Central memory CD8-positive, alpha-beta T cell (primary cell): ENCODE measurements at regions not wholly inside any gene's neighbourhood (a gene's known extent, or its start where the extent isn't known, plus 50 kb on each side); places are given as distances from the start of the nearest gene placed in this dataset.

Experiments
- ATAC-seq: fragments of 150-1000 bp; cut with Tn5 transposase; replicated peaks from 2 replicates; pipeline ENCODE4 v1.10.0; 2022; ENCODE audit warnings: mild to moderate bottlenecking, moderate FRiP score, moderate number of reproducible peaks; ENCODE audit not compliant: poor library complexity, severe bottlenecking; ENCODE audit errors: extremely low read depth
- DNase-seq, 2 donors: peaks; one replicate each; pipeline ENCODE4 v3.0.0; 2021; ENCODE audit warnings: low spot score in 2 of 2
- H3K27ac Mint-ChIP-seq: one replicate; pipeline ENCODE4 v1.8.0; 2022; ENCODE audit warnings: low read depth, mild to moderate bottlenecking, moderate library complexity, mixed read lengths
- H3K27me3 Mint-ChIP-seq: one replicate; pipeline ENCODE4 v1.8.0; 2022; ENCODE audit warnings: mixed read lengths
- H3K36me3 Mint-ChIP-seq: one replicate; pipeline ENCODE4 v1.8.0; 2022; ENCODE audit warnings: mild to moderate bottlenecking, moderate library complexity, mixed read lengths; ENCODE audit not compliant: insufficient read depth
- H3K4me1 Mint-ChIP-seq: one replicate; pipeline ENCODE4 v1.8.0; 2022; ENCODE audit warnings: mixed read lengths
- H3K4me3 Mint-ChIP-seq: one replicate; pipeline ENCODE4 v1.8.0; 2022; ENCODE audit warnings: mild to moderate bottlenecking, moderate library complexity, mixed read lengths
- H3K9me3 Mint-ChIP-seq: one replicate; pipeline ENCODE4 v1.8.0; 2022; ENCODE audit warnings: mixed read lengths

DNA sequence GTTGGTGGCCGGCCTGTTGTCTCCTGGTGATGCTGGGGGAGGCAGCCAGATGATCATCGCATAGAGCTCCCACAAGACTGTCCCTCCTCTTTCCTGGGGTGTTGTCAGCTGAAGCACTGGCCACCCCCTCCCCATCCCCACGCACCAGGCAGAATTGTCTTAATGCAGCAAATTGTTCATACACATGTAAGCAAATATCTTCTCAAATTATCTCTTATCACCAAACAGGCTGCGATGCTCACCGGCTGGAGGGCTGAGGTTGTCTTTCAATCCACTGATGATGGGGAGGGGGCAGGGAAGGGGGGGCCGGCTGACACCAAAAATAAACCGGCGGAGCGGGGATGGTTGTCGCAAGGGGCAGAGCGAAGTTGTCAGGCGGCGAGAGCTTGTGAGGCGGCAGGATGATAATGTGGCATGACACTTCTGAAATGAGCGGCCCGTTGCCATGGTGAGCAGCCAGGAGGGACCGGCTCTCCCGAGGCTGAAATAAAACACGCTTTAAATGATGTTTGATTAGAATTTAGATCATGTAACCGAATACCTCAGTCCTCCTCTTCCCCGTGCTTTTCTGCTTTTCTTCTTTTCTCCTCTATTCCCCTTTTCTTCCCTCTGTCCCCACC lies 59.8 kb downstream of the MRM1 start:
- no peak for DNase-seq

DNA sequence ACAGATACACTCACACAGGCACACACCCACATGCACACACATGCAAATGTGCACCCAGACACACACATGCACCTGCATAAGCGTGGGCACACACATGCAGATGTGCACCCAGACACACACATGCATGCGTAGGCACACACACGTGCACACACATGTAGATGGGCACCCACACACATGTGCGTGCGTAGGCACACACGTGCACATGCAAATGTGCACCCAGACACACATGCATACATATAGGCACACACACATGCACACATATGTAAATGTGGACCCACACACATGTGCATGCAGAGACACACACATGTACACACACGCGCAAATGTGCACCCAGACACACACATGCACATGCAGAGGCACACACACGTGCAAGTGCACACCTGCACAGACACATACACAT lies 60.3 kb downstream of the MRM1 start:
- Mint-ChIP-seq H3K27me3 (peaks cover 87% of the 10 kb centered on the region), H3K9me3 (no peaks in the 10 kb centered on the region), H3K4me1 (no peaks in the 10 kb centered on the region), H3K4me3 (no peak overlapping the region), H3K27ac (no peak overlapping the region), H3K36me3 (no peaks in the 10 kb centered on the region)
- ATAC-seq (no peak), DNase-seq (no peak)

More for the DNA sequence above, 59.8 kb downstream of the MRM1 start:
- H3K4me3 Mint-ChIP-seq, result no peak overlapping the region
- no peak for ATAC-seq
- peaks cover 87% of the 10 kb centered on the region for H3K27me3 Mint-ChIP-seq
- no peak overlapping the region for H3K27ac Mint-ChIP-seq
- no peaks in the 10 kb centered on the region for H3K9me3 Mint-ChIP-seq
- no peaks in the 10 kb centered on the region for H3K4me1 Mint-ChIP-seq
- H3K36me3 Mint-ChIP-seq, result no peaks in the 10 kb centered on the region

DNA sequence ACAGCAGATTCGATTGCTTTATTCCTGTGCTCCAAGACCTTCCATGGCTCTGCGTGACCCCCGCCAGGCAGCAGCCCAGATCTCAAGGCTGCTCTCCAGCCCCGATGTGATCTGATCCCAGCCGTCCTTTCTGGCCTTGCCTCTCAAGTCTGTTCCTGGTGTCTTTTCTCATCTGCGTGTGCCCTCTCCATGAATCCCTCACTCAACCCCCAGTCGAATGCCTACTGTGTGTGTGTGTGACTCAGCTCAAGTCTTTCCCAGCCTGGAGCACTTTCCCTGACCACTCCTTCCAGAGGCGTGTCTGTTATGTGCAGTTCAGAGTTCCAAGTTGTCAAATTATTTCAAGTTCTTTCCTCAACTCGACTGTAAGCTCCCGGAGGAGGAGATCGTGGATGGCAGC lies 64.0 kb downstream of the MRM1 start:
- H3K9me3 Mint-ChIP-seq, result no peaks in the 10 kb centered on the region
- no peak for DNase-seq
- ATAC-seq, result no peak
- H3K27me3 Mint-ChIP-seq, result peaks cover 52% of the 10 kb centered on the region
- H3K36me3 Mint-ChIP-seq, result no peaks in the 10 kb centered on the region
- no peaks in the 10 kb centered on the region for H3K4me1 Mint-ChIP-seq
- no peak overlapping the region for H3K27ac Mint-ChIP-seq
- no peak overlapping the region for H3K4me3 Mint-ChIP-seq

DNA sequence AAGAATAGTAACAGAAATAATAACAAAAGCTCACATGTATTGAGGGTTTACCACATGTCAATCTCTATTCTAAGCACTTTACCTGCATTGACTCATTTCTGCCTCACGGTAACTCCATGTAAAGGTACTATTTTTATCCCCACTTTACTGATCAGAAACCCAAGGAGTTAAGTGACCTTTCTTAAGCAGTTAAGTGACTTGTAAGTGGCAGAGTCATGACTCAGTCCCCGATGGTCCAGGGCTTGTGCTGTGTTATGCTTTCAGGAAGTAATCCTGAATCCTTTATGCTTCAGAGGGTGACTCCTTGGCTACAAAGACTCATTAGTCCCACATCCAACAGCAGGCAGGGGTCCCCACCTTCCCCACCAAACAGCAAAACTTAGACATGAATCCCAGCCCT lies 66.5 kb downstream of the MRM1 start:
- Mint-ChIP-seq H3K27ac (no peak overlapping the region), H3K36me3 (no peaks in the 10 kb centered on the region), H3K9me3 (no peaks in the 10 kb centered on the region), H3K27me3 (peaks cover 33% of the 10 kb centered on the region), H3K4me1 (peaks cover 5% of the 10 kb centered on the region), H3K4me3 (no peak overlapping the region)
- ATAC-seq (no peak), DNase-seq (no peak)

DNA sequence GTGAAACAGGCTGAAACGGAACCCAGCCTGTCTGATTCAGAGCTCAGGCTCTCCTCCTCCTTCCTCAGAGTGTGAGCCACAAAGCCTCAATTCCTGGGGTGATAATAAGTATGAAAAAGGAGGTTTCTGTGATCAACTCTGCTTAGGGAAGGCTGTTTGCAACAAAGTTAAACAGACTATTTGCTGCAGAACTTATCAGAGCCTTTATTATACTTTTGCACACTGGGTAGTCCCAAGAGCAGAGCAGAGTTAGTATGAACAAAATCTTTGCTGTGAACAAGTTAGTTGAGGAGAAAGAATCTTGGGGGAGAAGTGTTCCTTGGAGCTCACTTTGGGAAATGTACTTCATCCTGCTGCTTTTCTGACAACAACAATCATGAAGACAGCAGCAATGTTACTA lies 67.4 kb downstream of the MRM1 start:
- H3K27me3 Mint-ChIP-seq, result peaks cover 24% of the 10 kb centered on the region
- DNase-seq, result no peak
- no peak overlapping the region for H3K4me3 Mint-ChIP-seq
- H3K9me3 Mint-ChIP-seq, result no peaks in the 10 kb centered on the region
- H3K4me1 Mint-ChIP-seq, result peaks cover 14% of the 10 kb centered on the region
- no peak overlapping the region for H3K27ac Mint-ChIP-seq
- ATAC-seq, result no peak
- no peaks in the 10 kb centered on the region for H3K36me3 Mint-ChIP-seq

DNA sequence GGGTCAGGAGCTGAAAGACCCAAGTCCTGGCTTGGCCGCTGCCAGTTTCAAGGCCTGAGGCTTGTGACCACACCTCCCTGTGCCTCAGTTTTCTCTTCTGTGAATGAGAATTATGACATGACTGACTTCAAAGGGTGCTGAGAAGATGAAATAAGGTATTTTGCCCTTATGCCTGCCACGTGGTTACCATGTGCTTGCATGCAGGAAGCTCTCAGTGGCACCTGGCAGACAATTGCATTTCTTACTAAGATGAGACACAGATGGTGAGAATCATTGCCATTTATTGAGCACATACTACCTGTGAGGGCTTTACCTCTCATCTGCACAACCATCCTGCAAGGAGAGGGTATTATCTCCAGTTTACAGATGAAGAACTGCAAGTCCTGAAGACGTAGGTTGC lies 69.8 kb downstream of the MRM1 start:
- peaks cover 1% of the 10 kb centered on the region for H3K36me3 Mint-ChIP-seq
- H3K9me3 Mint-ChIP-seq, result no peaks in the 10 kb centered on the region
- no peak for DNase-seq
- H3K27ac Mint-ChIP-seq, result no peak overlapping the region
- peaks cover 38% of the 10 kb centered on the region for H3K4me1 Mint-ChIP-seq
- H3K27me3 Mint-ChIP-seq, result peaks cover 5% of the 10 kb centered on the region
- no peak for ATAC-seq
- H3K4me3 Mint-ChIP-seq, result no peak overlapping the region

DNA sequence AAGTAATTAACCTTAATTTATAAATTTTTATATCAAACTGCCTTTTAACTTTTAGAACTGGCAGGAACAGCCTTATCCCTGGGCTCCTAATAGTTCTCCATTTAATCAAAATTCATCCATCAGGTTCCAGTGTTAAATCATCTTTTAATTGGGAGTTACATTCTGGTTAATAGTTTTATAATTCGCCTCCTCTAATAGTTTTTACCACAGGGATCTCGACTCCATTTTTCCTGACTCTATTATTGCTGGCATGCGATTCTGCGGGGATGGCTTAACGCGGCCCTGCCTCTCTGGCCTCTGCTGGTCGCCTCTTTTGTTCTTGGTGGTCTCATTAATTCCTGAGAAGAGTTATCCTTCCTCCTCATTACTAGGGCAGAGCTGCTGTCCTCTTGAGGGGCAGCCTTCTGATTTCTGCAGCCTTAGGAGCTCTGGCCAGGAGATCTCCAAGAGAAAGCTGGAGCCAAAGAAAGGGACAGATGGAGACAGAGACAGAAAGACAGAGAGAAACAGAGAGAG lies 71.1 kb downstream of the MRM1 start:
- no peaks in the 10 kb centered on the region for H3K9me3 Mint-ChIP-seq
- peaks cover 1% of the 10 kb centered on the region for H3K36me3 Mint-ChIP-seq
- no peak for DNase-seq
- H3K27me3 Mint-ChIP-seq, result no peaks in the 10 kb centered on the region
- H3K4me3 Mint-ChIP-seq, result no peak overlapping the region
- no peak for ATAC-seq
- peaks cover 42% of the 10 kb centered on the region for H3K4me1 Mint-ChIP-seq
- peak overlapping the region; percentile 41 for H3K27ac Mint-ChIP-seq

DNA sequence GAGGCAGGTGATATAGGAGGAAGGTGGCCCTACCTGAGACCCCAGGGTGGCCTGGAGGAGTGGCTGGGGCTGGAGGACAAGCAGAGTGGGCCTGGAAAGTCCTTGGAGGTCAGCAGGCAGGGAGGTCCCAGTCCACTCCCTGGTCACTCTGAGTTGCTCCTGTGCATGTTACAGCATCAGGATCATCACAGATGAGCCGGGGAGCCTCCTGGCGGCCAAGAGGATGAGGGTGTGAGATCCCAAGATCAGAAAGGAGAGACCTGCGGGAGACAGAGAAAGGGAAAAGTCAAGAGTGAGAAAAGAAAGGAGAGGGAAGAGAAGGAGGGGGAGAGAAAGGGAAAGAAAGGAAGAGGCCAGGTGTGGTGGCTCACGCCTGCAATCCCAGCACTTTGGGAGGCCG lies 71.7 kb downstream of the MRM1 start:
- Mint-ChIP-seq H3K36me3 (peaks cover 1% of the 10 kb centered on the region), H3K27me3 (no peaks in the 10 kb centered on the region), H3K4me1 (peaks cover 42% of the 10 kb centered on the region)

DNA sequence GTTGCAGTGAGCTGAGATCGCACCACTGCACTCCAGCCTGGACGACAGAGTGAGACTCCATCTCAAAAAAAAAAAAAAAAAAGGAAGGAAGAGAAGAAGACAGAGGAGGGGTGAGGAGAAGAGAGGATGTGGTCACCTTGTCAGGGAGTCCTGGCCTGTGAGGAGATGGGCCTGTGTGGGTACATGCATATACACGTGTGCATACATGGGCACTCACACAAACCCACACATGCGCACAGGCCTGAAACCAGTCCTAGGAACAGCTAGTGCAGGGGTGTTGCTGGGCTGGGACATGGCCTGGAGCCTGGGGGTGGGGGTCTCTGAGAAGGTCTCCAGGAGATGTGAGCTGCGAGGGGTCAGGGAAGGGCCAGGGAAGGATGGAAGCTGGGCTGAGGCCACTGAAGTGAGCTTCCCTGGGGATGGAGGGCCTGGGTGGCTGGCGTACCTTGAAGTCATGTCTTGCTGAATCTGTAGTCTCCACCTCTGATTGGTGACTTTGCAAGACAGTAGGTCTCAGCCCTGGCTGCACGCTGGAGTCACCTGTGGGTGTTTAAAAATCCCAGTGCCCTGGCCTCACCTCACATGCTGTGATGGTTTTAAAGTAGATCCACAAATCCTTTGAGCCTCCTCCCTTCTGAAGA lies 72.4 kb downstream of the MRM1 start:
- peaks cover 42% of the 10 kb centered on the region for H3K4me1 Mint-ChIP-seq
- peak overlapping the region; percentile 70 for H3K4me3 Mint-ChIP-seq
- DNase-seq, result no peak

More for the DNA sequence above, 71.7 kb downstream of the MRM1 start:
- Mint-ChIP-seq H3K9me3 (no peaks in the 10 kb centered on the region), H3K27ac (peak overlapping the region; percentile 41), H3K4me3 (peak overlapping the region; percentile 70)
- DNase-seq (no peak), ATAC-seq (no peak)

DNA sequence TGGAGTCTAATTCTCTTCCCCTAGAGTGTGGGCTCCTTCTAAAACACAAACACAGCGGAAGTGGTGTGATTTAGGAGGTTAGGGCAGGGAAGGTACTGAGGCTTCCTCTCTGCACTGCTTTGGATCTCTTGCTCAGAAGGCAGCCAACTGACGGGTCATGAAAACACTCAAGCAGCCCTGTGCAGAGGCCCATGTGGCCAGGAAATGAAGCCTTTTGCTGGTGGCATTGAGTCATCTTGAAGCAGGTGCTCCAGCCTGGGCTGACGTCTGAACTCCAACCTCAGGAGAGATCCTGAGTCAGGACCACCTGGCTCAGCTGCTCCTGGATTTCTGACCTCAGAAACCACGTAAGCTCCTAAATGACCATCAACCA lies 72.9 kb downstream of the MRM1 start:
- DNase-seq, result peak in 1 of 2 donors; percentile 14
- no peaks in the 10 kb centered on the region for H3K27me3 Mint-ChIP-seq
- peak overlapping the region; percentile 70 for H3K4me3 Mint-ChIP-seq
- H3K27ac Mint-ChIP-seq, result peak overlapping the region; percentile 41
- peak; percentile 87 for ATAC-seq
- peaks cover 42% of the 10 kb centered on the region for H3K4me1 Mint-ChIP-seq
- H3K36me3 Mint-ChIP-seq, result peaks cover 1% of the 10 kb centered on the region
- H3K9me3 Mint-ChIP-seq, result no peaks in the 10 kb centered on the region

More for the DNA sequence above, 72.4 kb downstream of the MRM1 start:
- Mint-ChIP-seq H3K27me3 (no peaks in the 10 kb centered on the region), H3K27ac (peak overlapping the region; percentile 41), H3K9me3 (no peaks in the 10 kb centered on the region), H3K36me3 (peaks cover 1% of the 10 kb centered on the region)
- ATAC-seq, result no peak

DNA sequence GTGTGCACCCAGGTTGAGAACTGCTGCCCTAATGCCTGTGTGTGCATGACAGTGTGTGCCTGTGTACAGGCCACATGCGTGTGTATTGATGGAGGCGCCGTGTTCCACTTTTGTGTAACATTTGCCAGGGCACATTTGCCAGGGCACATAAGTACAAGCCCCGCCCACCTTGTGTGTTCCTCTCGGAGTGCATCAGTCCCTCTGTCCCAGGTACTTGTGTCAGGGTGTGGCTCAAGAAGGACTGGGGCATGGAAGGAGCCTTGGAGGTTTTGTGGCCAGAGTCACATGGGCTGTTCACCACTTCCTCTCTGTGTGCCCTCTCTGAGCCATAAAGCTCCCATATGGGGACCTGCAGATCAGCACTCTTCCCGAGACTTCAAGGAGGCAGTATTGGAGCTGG lies 73.9 kb downstream of the MRM1 start:
- peaks cover 42% of the 10 kb centered on the region for H3K4me1 Mint-ChIP-seq
- ATAC-seq (peak; percentile 30), DNase-seq (no peak)
- peak overlapping the region; percentile 70 for H3K4me3 Mint-ChIP-seq
- H3K27me3 Mint-ChIP-seq, result peaks cover 8% of the 10 kb centered on the region
- H3K9me3 Mint-ChIP-seq, result no peaks in the 10 kb centered on the region
- peaks cover 1% of the 10 kb centered on the region for H3K36me3 Mint-ChIP-seq
- H3K27ac Mint-ChIP-seq, result peak overlapping the region; percentile 23

DNA sequence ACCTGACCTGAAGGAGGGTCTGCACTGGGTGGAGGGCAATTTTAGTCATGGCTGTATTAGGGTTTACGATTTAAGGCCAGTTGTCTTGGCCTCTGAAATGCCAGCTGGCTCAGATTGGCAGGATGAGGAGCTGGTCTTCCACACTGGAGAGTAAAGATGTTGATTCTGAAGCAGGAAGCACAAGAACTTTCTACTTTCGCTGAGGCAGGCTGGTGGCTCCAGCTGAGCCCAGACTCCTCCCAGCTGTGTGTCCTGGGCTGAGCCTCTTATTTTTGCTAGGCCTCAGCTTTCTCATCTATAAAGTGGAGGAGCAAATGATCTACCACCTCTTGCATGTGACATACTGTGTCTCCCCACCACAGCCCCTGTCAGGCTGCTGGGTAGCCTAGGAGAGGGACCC lies 74.4 kb downstream of the MRM1 start:
- Mint-ChIP-seq H3K36me3 (peaks cover 1% of the 10 kb centered on the region), H3K4me1 (peaks cover 42% of the 10 kb centered on the region), H3K9me3 (no peaks in the 10 kb centered on the region), H3K27ac (peak overlapping the region; percentile 23), H3K4me3 (peak overlapping the region; percentile 70), H3K27me3 (peaks cover 11% of the 10 kb centered on the region)
- ATAC-seq (no peak), DNase-seq (no peak)

DNA sequence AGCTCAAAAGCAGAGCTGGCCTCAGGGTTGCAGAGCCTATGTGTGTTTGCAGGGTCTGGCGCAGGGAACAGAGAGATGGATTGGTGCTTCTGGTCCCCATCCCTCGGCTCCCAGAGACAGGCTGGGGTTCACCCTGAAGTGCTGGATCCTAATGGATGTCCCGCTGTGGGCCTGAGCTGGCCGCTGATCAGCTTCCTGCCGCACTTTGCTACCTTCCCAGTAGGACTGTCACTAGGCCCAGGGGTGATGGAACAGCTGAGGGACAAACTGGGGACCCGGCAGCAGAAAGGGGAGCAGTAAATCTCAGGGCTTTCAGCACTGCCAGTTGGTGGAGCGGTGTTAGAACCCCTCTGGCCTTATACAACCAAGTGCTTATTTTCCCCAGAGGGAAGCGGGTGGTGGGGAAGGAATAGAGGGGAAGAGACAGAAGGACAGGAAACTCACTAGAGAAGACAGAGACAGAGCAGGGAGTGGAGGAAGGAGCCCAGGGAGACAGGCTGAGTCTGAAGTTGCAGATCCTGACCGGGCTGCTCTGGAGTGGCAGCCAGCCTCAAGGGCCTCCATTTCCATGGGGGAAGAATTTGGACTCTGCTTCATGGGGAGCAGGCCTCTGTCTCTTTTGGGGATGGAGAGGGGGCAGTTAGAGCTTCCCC lies 78.6 kb downstream of the MRM1 start:
- peaks cover 11% of the 10 kb centered on the region for H3K27me3 Mint-ChIP-seq
- H3K36me3 Mint-ChIP-seq, result peaks cover 1% of the 10 kb centered on the region
- no peak overlapping the region for H3K27ac Mint-ChIP-seq
- H3K4me3 Mint-ChIP-seq, result no peak overlapping the region
- ATAC-seq, result no peak
- no peak for DNase-seq
- H3K9me3 Mint-ChIP-seq, result no peaks in the 10 kb centered on the region
- peaks cover 16% of the 10 kb centered on the region for H3K4me1 Mint-ChIP-seq
